PC-9 (cell line): ENCODE measurements at regions not wholly inside any gene's neighbourhood (a gene's known extent, or its start where the extent isn't known, plus 50 kb on each side); places are given as distances from the start of the nearest gene placed in this dataset.

Source experiments
- CTCF ChIP-seq: fragments of 200-600 bp; sonication (generic); conservative IDR thresholded peaks from 2 replicates; pipeline ENCODE4 v1.6.1; 2017; ENCODE audit warnings: mixed run types, antibody characterized with exemption, mild to moderate bottlenecking, moderate library complexity
- EZH2 ChIP-seq: fragments of 200-600 bp; sonication (generic); IDR thresholded peaks from 2 replicates; pipeline ENCODE4 v1.8.0; 2017; ENCODE audit warnings: antibody characterized with exemption, low read depth

- TF ChIP-seq CTCF = no peak
- no peak for TF ChIP-seq EZH2
Observed at GRCh38 chr1:115144176-115144575, 54.9 kb upstream of the TSPAN2 start.
